NCI-H524 (cell line): ENCODE measurements at regions not wholly inside any gene's neighbourhood (a gene's known extent, or its start where the extent isn't known, plus 50 kb on each side); places are given as distances from the start of the nearest gene placed in this dataset.
"Not testable (repeated sequence)": the region's sequence is repeated elsewhere in the genome, so short reads cannot be mapped to it uniquely, and the experiment has no call there.

Experiments
- DNase-seq, 2 experiments: peaks; one replicate each; lab custom pipeline; 2025; lab: John Stamatoyannopoulos, UW

GRCh38 chr22:47872761-47873535, 1110.5 kb downstream of the TBC1D22A start:
- no peak for DNase-seq

GRCh38 chr22:47865626-47866025, 1103.2 kb downstream of the TBC1D22A start:
- no peak for DNase-seq

- DNase-seq = no peak
Observed at GRCh38 chr22:47862394-47862793, 1099.9 kb downstream of the TBC1D22A start.

GRCh38 chr22:47860907-47861306, 1098.5 kb downstream of the TBC1D22A start:
- not testable (repeated sequence) for DNase-seq

- no peak for DNase-seq
Observed at GRCh38 chr22:47859881-47860525, 1097.6 kb downstream of the TBC1D22A start.

- DNase-seq = no peak
Observed at GRCh38 chr22:47858773-47859306, 1096.4 kb downstream of the TBC1D22A start.

GRCh38 chr22:47854680-47855079, 1092.2 kb downstream of the TBC1D22A start:
- no peak for DNase-seq

GRCh38 chr22:47854251-47854650, 1091.8 kb downstream of the TBC1D22A start:
- no peak for DNase-seq

- no peak for DNase-seq
Observed at GRCh38 chr22:47853750-47854149, 1091.3 kb downstream of the TBC1D22A start.

GRCh38 chr22:47851586-47851985, 1089.1 kb downstream of the TBC1D22A start:
- DNase-seq = no peak

- peak; percentile 95 to 99 for DNase-seq
Observed at GRCh38 chr22:47850644-47851151, 1088.2 kb downstream of the TBC1D22A start.

GRCh38 chr22:47849576-47849975, 1087.1 kb downstream of the TBC1D22A start:
- DNase-seq = no peak

- no peak for DNase-seq
Observed at GRCh38 chr22:47848184-47848920, 1085.9 kb downstream of the TBC1D22A start.

GRCh38 chr22:47847131-47847890, 1084.9 kb downstream of the TBC1D22A start:
- peak in 1 of 2 experiments; percentile 12 for DNase-seq

- DNase-seq = no peak
Observed at GRCh38 chr22:47846206-47846605, 1083.8 kb downstream of the TBC1D22A start.

- peak; percentile 10 to 22 for DNase-seq
Observed at GRCh38 chr22:47842119-47842518, 1079.7 kb downstream of the TBC1D22A start.

- DNase-seq = no peak
Observed at GRCh38 chr22:47841156-47841555, 1078.7 kb downstream of the TBC1D22A start.

GRCh38 chr22:47839595-47840227, 1077.3 kb downstream of the TBC1D22A start:
- DNase-seq = peak; percentile 43 to 67

- DNase-seq = peak; percentile 31 to 67
Observed at GRCh38 chr22:47837703-47838102, 1075.3 kb downstream of the TBC1D22A start.

GRCh38 chr22:47836957-47837356, 1074.5 kb downstream of the TBC1D22A start:
- DNase-seq = peak; percentile 31 to 72

- peak in 1 of 2 experiments; percentile 2 for DNase-seq
Observed at GRCh38 chr22:47835726-47836125, 1073.3 kb downstream of the TBC1D22A start.
